ENCODE measurements at regions not wholly inside any gene's neighbourhood (a gene's known extent, or its start where the extent isn't known, plus 50 kb on each side); places are given as distances from the start of the nearest gene placed in this dataset.

DNA sequence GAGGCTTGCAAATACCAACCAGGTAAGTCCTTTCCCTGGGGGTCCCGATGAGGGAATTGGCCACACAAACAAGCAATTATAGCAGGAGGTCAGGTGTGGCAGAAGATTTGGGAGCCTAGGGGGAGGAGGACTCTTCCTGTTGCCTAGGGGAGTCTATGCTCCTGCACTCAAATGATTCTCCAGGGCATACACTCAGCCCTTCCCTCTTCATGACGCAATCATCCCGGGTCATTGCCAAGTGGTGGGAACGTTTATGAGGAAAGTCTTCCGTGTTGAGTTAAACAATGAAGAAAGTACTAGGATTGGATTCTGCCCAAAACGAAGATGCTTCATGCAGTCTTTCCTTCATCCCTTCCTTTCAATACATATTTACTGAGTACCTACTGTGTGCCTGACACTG, 186.5 kb upstream of the TSHZ2 start:
- TF ChIP-seq MXI1 (IDR thresholded peaks at IDR 0.05; ENCODE audit: borderline replicate concordance, low read depth, low read length) = no peak
- 0 out of 2 replicates have a peak, but pooled peaks have one; percentile 39 for TF ChIP-seq CEBPB (IDR thresholded peaks at IDR 0.05; ENCODE audit: low read depth, low read length)
- TF ChIP-seq, protein P1, sequence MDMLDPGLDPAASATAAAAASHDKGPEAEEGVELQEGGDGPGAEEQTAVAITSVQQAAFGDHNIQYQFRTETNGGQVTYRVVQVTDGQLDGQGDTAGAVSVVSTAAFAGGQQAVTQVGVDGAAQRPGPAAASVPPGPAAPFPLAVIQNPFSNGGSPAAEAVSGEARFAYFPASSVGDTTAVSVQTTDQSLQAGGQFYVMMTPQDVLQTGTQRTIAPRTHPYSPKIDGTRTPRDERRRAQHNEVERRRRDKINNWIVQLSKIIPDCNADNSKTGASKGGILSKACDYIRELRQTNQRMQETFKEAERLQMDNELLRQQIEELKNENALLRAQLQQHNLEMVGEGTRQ (IDR thresholded peaks at IDR 0.05; ENCODE audit: low read depth, low read length) = no peak
- TF ChIP-seq SMC3 (IDR thresholded peaks at IDR 0.05; ENCODE audit: low read depth, low read length) = no peak
- no peak for TF ChIP-seq MAZ (IDR thresholded peaks at IDR 0.05; ENCODE audit: borderline replicate concordance, low read depth, low read length)
- TF ChIP-seq RCOR1 (IDR thresholded peaks at IDR 0.05; ENCODE audit: insufficient replicate concordance, low read length) = no peak
- Histone ChIP-seq H2BK5ac (ENCODE audit: low read depth, low read length, poor library complexity, severe bottlenecking) (no peak overlapping the region), H3K4me2 (ENCODE audit: low read depth, low read length) (no peak overlapping the region), H3K9me1 (ENCODE audit: insufficient read depth, low read length) (no peaks in the 10 kb centered on the region), H3K14ac (replicated peaks; ENCODE audit: low read depth, low read length) (no peak overlapping the region), H2AK5ac (ENCODE audit: low read depth, low read length) (no peak overlapping the region), H3K18ac (ENCODE audit: low read depth, low read length) (no peak overlapping the region), H3K4me1 (ENCODE audit: control insufficient read depth, insufficient read depth, low read length) (no peaks in the 10 kb centered on the region), H2BK20ac (ENCODE audit: low read depth, low read length) (no peak overlapping the region), H2BK120ac (ENCODE audit: low read depth, low read length) (no peak overlapping the region), H2AK9ac (replicated peaks; ENCODE audit: low read depth, low read length, poor library complexity) (peak overlapping the region; percentile 31), H4K5ac (ENCODE audit: low read depth, low read length) (no peak overlapping the region), H3K79me1 (ENCODE audit: low read depth in 1 of 2, low read length in 2 of 2) (no peaks in the 10 kb centered on the region), H3K23ac (ENCODE audit: low read depth, low read length) (no peak overlapping the region), H4K8ac (ENCODE audit: low read depth in 2 of 2, low read length in 2 of 2) (no peak overlapping the region), H3K56ac (ENCODE audit: extremely low read depth, insufficient read depth, low read length) (no peak overlapping the region), H2AFZ (replicated peaks; ENCODE audit: low read length, poor library complexity) (no peak overlapping the region), H3K9me3 (ENCODE audit: control insufficient read depth, insufficient read depth, low read length) (0 out of 2 replicates have a peak, but pooled peaks cover 2% of the 10 kb centered on the region), H3K27ac (ENCODE audit: insufficient read depth, low read length) (no peak overlapping the region), H4K20me1 (ENCODE audit: insufficient read depth, low read length) (no peaks in the 10 kb centered on the region), H3K4me3 (ENCODE audit: insufficient read depth, low read depth, low read length) (no peak overlapping the region), H3K9ac (ENCODE audit: low read depth, low read length) (no peak overlapping the region), H2BK15ac (ENCODE audit: low read depth, low read length) (no peak overlapping the region), H3K27me3 (ENCODE audit: control insufficient read depth, insufficient read depth, low read length) (no peaks in the 10 kb centered on the region), H4K91ac (ENCODE audit: insufficient read depth, low read depth, low read length) (no peak overlapping the region), H3K4ac (ENCODE audit: low read depth, low read length) (no peak overlapping the region), H3K36me3 (ENCODE audit: control insufficient read depth, insufficient read depth, low read length) (no peaks in the 10 kb centered on the region)
- ChIA-PET CTCF (no interaction called here), POLR2A (ENCODE audit: unreplicated experiment) (no interaction called here)
- no peak for ATAC-seq (ENCODE audit: low read depth)
- no CpG with 5 or more reads among the region's 6 CpGs for WGBS, 2 experiments (ENCODE audit: extremely low coverage in 2 of 2, insufficient read length in 1 of 2)
- DNase-seq = no peak
- dilution Hi-C loops (cut with HindIII; ENCODE audit: low sequenced_read_pairs, unreplicated experiment) (no loop called here), intact Hi-C loops (cut with micrococcal nuclease) (no loop called here), in situ Hi-C loops (cut with MboI; ENCODE audit: low sequenced_read_pairs) (no loop called here)
- no TSS peak for BruUV-seq (replicated peaks)

All from IMR-90 (cell line).